Gastrocnemius medialis (tissue), 4 donors: ENCODE measurements at regions not wholly inside any gene's neighbourhood (a gene's known extent, or its start where the extent isn't known, plus 50 kb on each side); places are given as distances from the start of the nearest gene placed in this dataset.

Experiments
- POLR2A ChIP-seq, 2 donors: fragments of 450-650 bp; IDR thresholded peaks; one replicate each; pipeline ENCODE4 v1.6.1; 2017; ENCODE audit warnings: antibody characterized with exemption in 2 of 2, mild to moderate bottlenecking in 2 of 2, moderate library complexity in 2 of 2
- TF ChIP-seq, protein P1 (sequence below), 5 experiments: fragments of 450-650 bp in 3 of 5; fragments of 200-600 bp in 2 of 5; sonication (generic) in 2 of 5; IDR thresholded peaks in 4 of 5; conservative IDR thresholded peaks in 1 of 5; 1 replicate in 4 of 5; 2 replicates in 1 of 5; pipeline ENCODE4 v1.5.1; 2016 to 2019; ENCODE audit warnings: antibody characterized with exemption in 5 of 5, mild to moderate bottlenecking in 3 of 5, moderate library complexity in 3 of 5

DNA sequence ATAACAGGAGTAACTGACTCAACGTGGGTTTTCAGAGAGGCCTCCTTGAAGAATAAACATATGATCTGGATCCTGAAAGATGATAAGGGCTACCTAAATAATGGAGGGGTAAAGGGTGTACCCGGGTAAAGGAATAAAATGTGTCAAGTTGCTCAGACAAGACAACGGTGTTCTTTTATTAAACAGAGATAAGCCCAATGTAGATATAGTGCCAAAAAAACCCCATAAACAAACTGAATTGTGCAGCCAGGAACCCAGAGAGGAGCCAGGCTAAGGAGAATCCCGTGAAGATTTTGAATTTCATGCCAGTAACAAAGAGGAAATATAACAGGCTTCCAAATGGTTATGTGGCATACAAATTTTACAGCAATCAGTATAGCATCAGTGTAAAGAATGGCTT lies 618.2 kb downstream of the CPS1 start:
- TF ChIP-seq, protein P1, sequence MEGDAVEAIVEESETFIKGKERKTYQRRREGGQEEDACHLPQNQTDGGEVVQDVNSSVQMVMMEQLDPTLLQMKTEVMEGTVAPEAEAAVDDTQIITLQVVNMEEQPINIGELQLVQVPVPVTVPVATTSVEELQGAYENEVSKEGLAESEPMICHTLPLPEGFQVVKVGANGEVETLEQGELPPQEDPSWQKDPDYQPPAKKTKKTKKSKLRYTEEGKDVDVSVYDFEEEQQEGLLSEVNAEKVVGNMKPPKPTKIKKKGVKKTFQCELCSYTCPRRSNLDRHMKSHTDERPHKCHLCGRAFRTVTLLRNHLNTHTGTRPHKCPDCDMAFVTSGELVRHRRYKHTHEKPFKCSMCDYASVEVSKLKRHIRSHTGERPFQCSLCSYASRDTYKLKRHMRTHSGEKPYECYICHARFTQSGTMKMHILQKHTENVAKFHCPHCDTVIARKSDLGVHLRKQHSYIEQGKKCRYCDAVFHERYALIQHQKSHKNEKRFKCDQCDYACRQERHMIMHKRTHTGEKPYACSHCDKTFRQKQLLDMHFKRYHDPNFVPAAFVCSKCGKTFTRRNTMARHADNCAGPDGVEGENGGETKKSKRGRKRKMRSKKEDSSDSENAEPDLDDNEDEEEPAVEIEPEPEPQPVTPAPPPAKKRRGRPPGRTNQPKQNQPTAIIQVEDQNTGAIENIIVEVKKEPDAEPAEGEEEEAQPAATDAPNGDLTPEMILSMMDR (IDR thresholded peaks at IDR 0.05 in 4 of 5, conservative IDR thresholded peaks at IDR 0.05 in 1 of 5): no peak
- no peak for TF ChIP-seq POLR2A (IDR thresholded peaks at IDR 0.05)
